ENCODE measurements at regions not wholly inside any gene's neighbourhood (a gene's known extent, or its start where the extent isn't known, plus 50 kb on each side); places are given as distances from the start of the nearest gene placed in this dataset.

- Histone ChIP-seq H3K36me3 (no peaks in the 10 kb centered on the region), H3K9me3 (no peaks in the 10 kb centered on the region), H3K27ac (no peak overlapping the region), H3K4me1 (no peaks in the 10 kb centered on the region), H3K27me3 (no peaks in the 10 kb centered on the region), H3K4me3 (no peak overlapping the region)
- TF ChIP-seq CTCF (IDR thresholded peaks at IDR 0.05) = no peak
- DNase-seq = no peak
- intact Hi-C loops (cut with DNase I; ENCODE audit: low total_unique reads) = no loop called here
Measured at GRCh38 chr2:21356086-21356856, 232.5 kb downstream of the TDRD15 start.

- DNase-seq = no peak
- no peak overlapping the region for H3K27ac ChIP-seq
- H3K36me3 ChIP-seq = no peaks in the 10 kb centered on the region
- no peak for TF ChIP-seq CTCF (IDR thresholded peaks at IDR 0.05)
- H3K4me3 ChIP-seq = no peak overlapping the region
- intact Hi-C loops (cut with DNase I; ENCODE audit: low total_unique reads) = no loop called here
- no peaks in the 10 kb centered on the region for H3K4me1 ChIP-seq
- no peaks in the 10 kb centered on the region for H3K9me3 ChIP-seq
- no peaks in the 10 kb centered on the region for H3K27me3 ChIP-seq
Measured at GRCh38 chr2:21356857-21357255, 233.1 kb downstream of the TDRD15 start.

GRCh38 chr2:21358976-21359375 lies 235.2 kb downstream of the TDRD15 start:
- H3K4me3 ChIP-seq = no peak overlapping the region
- TF ChIP-seq CTCF (IDR thresholded peaks at IDR 0.05) = no peak
- H3K27ac ChIP-seq = no peak overlapping the region
- intact Hi-C loops (cut with DNase I; ENCODE audit: low total_unique reads) = no loop called here
- no peaks in the 10 kb centered on the region for H3K9me3 ChIP-seq
- no peak for DNase-seq
- no peaks in the 10 kb centered on the region for H3K27me3 ChIP-seq
- H3K36me3 ChIP-seq = no peaks in the 10 kb centered on the region
- no peaks in the 10 kb centered on the region for H3K4me1 ChIP-seq

- no peak for TF ChIP-seq CTCF (IDR thresholded peaks at IDR 0.05)
- H3K27ac ChIP-seq = no peak overlapping the region
- H3K27me3 ChIP-seq = no peaks in the 10 kb centered on the region
- H3K4me3 ChIP-seq = no peak overlapping the region
- intact Hi-C loops (cut with DNase I; ENCODE audit: low total_unique reads) = no loop called here
- H3K9me3 ChIP-seq = no peaks in the 10 kb centered on the region
- no peak for DNase-seq
- H3K4me1 ChIP-seq = no peaks in the 10 kb centered on the region
- no peaks in the 10 kb centered on the region for H3K36me3 ChIP-seq
Measured at GRCh38 chr2:21361384-21361783, 237.6 kb downstream of the TDRD15 start.

- no peaks in the 10 kb centered on the region for H3K36me3 ChIP-seq
- no peak overlapping the region for H3K27ac ChIP-seq
- H3K27me3 ChIP-seq = no peaks in the 10 kb centered on the region
- H3K4me3 ChIP-seq = no peak overlapping the region
- intact Hi-C loops (cut with DNase I; ENCODE audit: low total_unique reads) = no loop called here
- no peaks in the 10 kb centered on the region for H3K9me3 ChIP-seq
- H3K4me1 ChIP-seq = no peaks in the 10 kb centered on the region
- no peak for DNase-seq
- TF ChIP-seq CTCF (IDR thresholded peaks at IDR 0.05) = no peak
Measured at GRCh38 chr2:21361957-21362486, 238.3 kb downstream of the TDRD15 start.
